GM12878 (cell line): ENCODE measurements at regions not wholly inside any gene's neighbourhood (a gene's known extent, or its start where the extent isn't known, plus 50 kb on each side); places are given as distances from the start of the nearest gene placed in this dataset.

ENCODE experiments used
- ATAC-seq: fragments of 200-7000 bp; cut with Tn5 transposase; 3 replicates; pipeline ENCODE4 v1.9.1; 2020; ENCODE audit warnings: mild to moderate bottlenecking, moderate library complexity
- BruUV-seq: library from RNA; stranded (reverse); fragments of 400-500 nt; replicated peaks from 2 replicates; lab custom pipeline; 2021; lab: Mats Ljungman, UMichigan
- CTCF ChIA-PET: fragments of 300-600 bp; sonication (Branson Sonifier 250); formaldehyde crosslinking; extraction: SDS; loops from one replicate; lab custom pipeline; 2021; ENCODE audit warnings: inconsistent platforms; lab: Yijun Ruan, JAX
- POLR2A ChIA-PET: fragments of 350-600 bp; formaldehyde crosslinking; extraction: SDS; loops from one replicate; lab custom pipeline; 2021; ENCODE audit warnings: inconsistent platforms; lab: Charles Lee
- RAD21 ChIA-PET: fragments of 300-600 bp; sonication (Branson Sonifier 250); formaldehyde crosslinking; loops from one replicate; lab custom pipeline; 2023; ENCODE audit warnings: antibody characterized with exemption; ENCODE audit not compliant: unreplicated experiment; lab: Charles Lee
- SMC1A ChIA-PET: fragments of 300-600 bp; sonication (Branson Sonifier 250); formaldehyde crosslinking; loops from one replicate; lab custom pipeline; 2023; ENCODE audit not compliant: unreplicated experiment, uncharacterized antibody; lab: Charles Lee
- DNase-seq: peaks from one replicate; pipeline ENCODE4 v3.0.0-alpha.2; 2011; ENCODE audit warnings: low read depth, low spot score
- FAIRE-seq: peaks from 3 replicates; lab custom pipeline; 2011; peaks lifted over from hg19 to GRCh38; lab: Jason Lieb, UNC
- H2AFZ ChIP-seq: 2 replicates; pipeline ENCODE4 v1.6.0; 2011; ENCODE audit warnings: low read depth, low read length, control low read depth; ENCODE audit not compliant: control insufficient read depth
- H3K27ac ChIP-seq: 2 replicates; pipeline ENCODE4 v1.5.1; 2011; ENCODE audit warnings: control low read depth; ENCODE audit not compliant: control insufficient read depth, insufficient read depth
- H3K27me3 ChIP-seq, 2 experiments: replicated peaks in 1 of 2; 2 replicates each; pipeline versions ENCODE4 v1.6.0 to v1.6.1; 2011; ENCODE audit warnings: low read length in 1 of 2; ENCODE audit not compliant: control insufficient read depth in 2 of 2, insufficient read depth in 2 of 2
- H3K36me3 ChIP-seq, 2 experiments: 2 replicates each; pipeline ENCODE4 v1.5.1; 2011; ENCODE audit warnings: low read length in 1 of 2; ENCODE audit not compliant: control insufficient read depth in 2 of 2, insufficient read depth in 2 of 2
- H3K4me1 ChIP-seq: 2 replicates; pipeline ENCODE4 v1.6.1; 2011; ENCODE audit warnings: mild to moderate bottlenecking, low read length, moderate library complexity, mixed read lengths; ENCODE audit not compliant: control insufficient read depth, insufficient read depth
- H3K4me2 ChIP-seq: 2 replicates; pipeline ENCODE4 v1.6.0; 2011; ENCODE audit warnings: control low read depth; ENCODE audit not compliant: control insufficient read depth, insufficient read depth
- H3K4me3 ChIP-seq: fragments of 200-600 bp; sonication (generic); 2 replicates; pipeline ENCODE4 v1.5.1; 2016
- H3K79me2 ChIP-seq: 2 replicates; pipeline ENCODE4 v1.6.0; 2011; ENCODE audit warnings: low read length; ENCODE audit not compliant: control insufficient read depth, insufficient read depth
- H3K9ac ChIP-seq: 2 replicates; pipeline ENCODE4 v1.8.0; 2011; ENCODE audit warnings: low read length, control low read depth, mixed read lengths; ENCODE audit not compliant: control insufficient read depth, insufficient read depth
- H3K9me3 ChIP-seq: replicated peaks from 3 replicates; pipeline ENCODE4 v1.5.1; 2011; ENCODE audit warnings: mild to moderate bottlenecking, low read length; ENCODE audit not compliant: control insufficient read depth, insufficient read depth
- H4K20me1 ChIP-seq: 2 replicates; pipeline ENCODE4 v1.6.0; 2011; ENCODE audit not compliant: control insufficient read depth, insufficient read depth
- BHLHE40 ChIP-seq, 2 experiments: fragments of 450-650 bp in 1 of 2; IDR thresholded peaks; 2 replicates each; pipeline ENCODE4 v1.6.1; 2011 to 2017; ENCODE audit warnings: low read depth in 2 of 2, borderline replicate concordance in 1 of 2, improper control_type of control experiment in 1 of 2, low read length in 1 of 2, mild to moderate bottlenecking in 1 of 2
- EED ChIP-seq: sonication (generic); IDR thresholded peaks from 2 replicates; pipeline ENCODE4 v1.6.1; 2016; ENCODE audit warnings: antibody characterized with exemption, low read depth
- ETV6 ChIP-seq, 2 experiments: fragments of 450-650 bp in 1 of 2; IDR thresholded peaks in 1 of 2; conservative IDR thresholded peaks in 1 of 2; 2 replicates each; pipeline ENCODE4 v1.6.1; 2014; ENCODE audit warnings: antibody characterized with exemption in 1 of 2, borderline replicate concordance in 1 of 2, low read depth in 1 of 2, mild to moderate bottlenecking in 1 of 2, moderate library complexity in 1 of 2
- KDM1A ChIP-seq: fragments of 200-600 bp; sonication (generic); IDR thresholded peaks from 2 replicates; pipeline ENCODE4 v1.6.1; 2016; ENCODE audit warnings: borderline replicate concordance
- NFXL1 ChIP-seq: fragments of 450-650 bp; IDR thresholded peaks from 2 replicates; pipeline ENCODE4 v1.6.1; 2017; ENCODE audit warnings: antibody characterized with exemption, mild to moderate bottlenecking, borderline replicate concordance
- POU2F2 ChIP-seq: IDR thresholded peaks from 3 replicates; pipeline ENCODE4 v1.6.1; 2011; ENCODE audit warnings: low read depth, mild to moderate bottlenecking, low read length, borderline replicate concordance
- STAT1 ChIP-seq: fragments of 450-650 bp; conservative IDR thresholded peaks from 2 replicates; pipeline ENCODE4 v1.6.1; 2014; ENCODE audit warnings: antibody characterized with exemption, mild to moderate bottlenecking
- WGBS: methylation state at CpG from one replicate; pipeline ENCODE4 v1.1.6; 2016; ENCODE audit warnings: low lambda C conversion rate; ENCODE audit not compliant: insufficient replicate concordance, insufficient coverage; ENCODE audit errors: missing lambda C conversion rate; 5-methylcytosine and 5-hydroxymethylcytosine counted together
- in situ Hi-C: fragments of 300-500 bp; cut with MboI; formaldehyde crosslinking; loops from 9 replicates; pipeline ENCODE4 v1.14.3; 2018; ENCODE audit warnings: mixed read lengths
- intact Hi-C: fragments of 100-400 bp; cut with micrococcal nuclease; formaldehyde crosslinking; loops from one replicate; pipeline ENCODE4 v1.14.2; 2022; ENCODE audit not compliant: unreplicated experiment
- TF ChIP-seq, protein P1 (sequence below): fragments of 450-650 bp; IDR thresholded peaks from 2 replicates; pipeline ENCODE4 v1.6.1; 2017; ENCODE audit warnings: mild to moderate bottlenecking, moderate library complexity
- TF ChIP-seq, protein P2 (sequence below): fragments of 150-350 bp; IDR thresholded peaks from 2 replicates; pipeline ENCODE4 v1.6.1; 2014; ENCODE audit warnings: mild to moderate bottlenecking, low read depth, low read length

DNA sequence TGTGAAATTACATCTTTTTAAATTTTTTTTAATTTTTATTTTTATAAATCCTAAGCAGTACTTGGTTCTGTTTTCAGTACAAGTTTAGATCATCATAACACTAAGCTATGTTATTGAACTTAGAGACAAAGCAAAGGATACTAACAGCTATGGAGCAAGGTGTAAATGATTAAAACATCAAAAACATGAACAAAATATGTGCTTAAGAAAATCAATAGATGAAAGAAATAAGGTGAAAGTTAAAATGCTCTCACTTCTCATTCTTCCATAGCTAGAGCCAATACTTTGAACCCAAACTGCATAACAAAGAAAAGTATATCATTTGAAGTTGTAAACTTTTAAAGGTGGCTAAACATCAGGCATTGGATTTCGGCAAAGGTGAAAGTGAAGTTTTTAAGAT is 292.3 kb upstream of the PUM3 start:
- in situ Hi-C loops (no loop called here), intact Hi-C loops (no loop called here)
- Histone ChIP-seq H3K27ac (no peak overlapping the region), H3K36me3 (no peaks in the 10 kb centered on the region), H3K27me3 (no peaks in the 10 kb centered on the region; a peak in 1 of 4 replicates), H3K9ac (no peak overlapping the region), H3K4me3 (no peak overlapping the region), H4K20me1 (no peaks in the 10 kb centered on the region), H3K4me2 (no peak overlapping the region), H3K79me2 (no peaks in the 10 kb centered on the region), H3K9me3 (no peaks in the 10 kb centered on the region), H3K4me1 (no peaks in the 10 kb centered on the region), H2AFZ (no peak overlapping the region)
- TF ChIP-seq ETV6 (conservative IDR thresholded peaks at IDR 0.05 in 1 of 2, IDR thresholded peaks at IDR 0.05 in 1 of 2; ENCODE audit: borderline replicate concordance in 1 of 2, low read depth in 1 of 2) (no peak), EED (no peak)
- TF ChIP-seq, protein P1, sequence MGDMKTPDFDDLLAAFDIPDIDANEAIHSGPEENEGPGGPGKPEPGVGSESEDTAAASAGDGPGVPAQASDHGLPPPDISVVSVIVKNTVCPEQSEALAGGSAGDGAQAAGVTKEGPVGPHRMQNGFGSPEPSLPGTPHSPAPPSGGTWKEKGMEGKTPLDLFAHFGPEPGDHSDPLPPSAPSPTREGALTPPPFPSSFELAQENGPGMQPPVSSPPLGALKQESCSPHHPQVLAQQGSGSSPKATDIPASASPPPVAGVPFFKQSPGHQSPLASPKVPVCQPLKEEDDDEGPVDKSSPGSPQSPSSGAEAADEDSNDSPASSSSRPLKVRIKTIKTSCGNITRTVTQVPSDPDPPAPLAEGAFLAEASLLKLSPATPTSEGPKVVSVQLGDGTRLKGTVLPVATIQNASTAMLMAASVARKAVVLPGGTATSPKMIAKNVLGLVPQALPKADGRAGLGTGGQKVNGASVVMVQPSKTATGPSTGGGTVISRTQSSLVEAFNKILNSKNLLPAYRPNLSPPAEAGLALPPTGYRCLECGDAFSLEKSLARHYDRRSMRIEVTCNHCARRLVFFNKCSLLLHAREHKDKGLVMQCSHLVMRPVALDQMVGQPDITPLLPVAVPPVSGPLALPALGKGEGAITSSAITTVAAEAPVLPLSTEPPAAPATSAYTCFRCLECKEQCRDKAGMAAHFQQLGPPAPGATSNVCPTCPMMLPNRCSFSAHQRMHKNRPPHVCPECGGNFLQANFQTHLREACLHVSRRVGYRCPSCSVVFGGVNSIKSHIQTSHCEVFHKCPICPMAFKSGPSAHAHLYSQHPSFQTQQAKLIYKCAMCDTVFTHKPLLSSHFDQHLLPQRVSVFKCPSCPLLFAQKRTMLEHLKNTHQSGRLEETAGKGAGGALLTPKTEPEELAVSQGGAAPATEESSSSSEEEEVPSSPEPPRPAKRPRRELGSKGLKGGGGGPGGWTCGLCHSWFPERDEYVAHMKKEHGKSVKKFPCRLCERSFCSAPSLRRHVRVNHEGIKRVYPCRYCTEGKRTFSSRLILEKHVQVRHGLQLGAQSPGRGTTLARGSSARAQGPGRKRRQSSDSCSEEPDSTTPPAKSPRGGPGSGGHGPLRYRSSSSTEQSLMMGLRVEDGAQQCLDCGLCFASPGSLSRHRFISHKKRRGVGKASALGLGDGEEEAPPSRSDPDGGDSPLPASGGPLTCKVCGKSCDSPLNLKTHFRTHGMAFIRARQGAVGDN = no peak
- CTCF ChIA-PET = no interaction called here
- WGBS = 75% methylated on average over 1 of the region's 1 CpG
- POLR2A ChIA-PET = no interaction called here
- ATAC-seq (no peak), FAIRE-seq (no peak), DNase-seq (no peak)
- BruUV-seq = no TSS peak
- RAD21 ChIA-PET = no interaction called here
- SMC1A ChIA-PET = interaction anchor here (0.6 kb wide), 2 partner anchors 222 to 778 kb away, joined by 3 read pairs; no protein-coding TSS in a partner anchor

DNA sequence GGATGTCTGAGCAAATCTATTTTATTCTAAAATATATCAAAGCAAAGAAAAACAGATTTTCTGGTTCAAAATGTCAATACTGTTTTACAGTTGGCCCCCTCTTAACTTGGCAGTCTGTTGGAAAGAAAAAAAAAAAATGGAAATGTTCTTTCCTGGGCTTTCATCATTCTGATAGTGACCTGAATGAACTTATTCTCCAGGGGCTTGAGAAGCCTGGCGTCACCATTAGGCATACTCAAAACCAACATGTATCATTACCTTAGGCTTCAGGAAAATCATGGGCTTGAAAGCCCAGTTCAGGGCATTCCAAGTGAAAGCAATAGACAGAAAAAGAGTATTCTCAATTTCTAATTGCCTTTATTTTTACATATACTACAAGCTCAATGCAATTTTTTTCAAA is 283.7 kb upstream of the PUM3 start:
- in situ Hi-C loops = no loop called here
- DNase-seq (no peak), ATAC-seq (no peak), FAIRE-seq (no peak)
- intact Hi-C loops = no loop called here
- Histone ChIP-seq H3K27me3 (no peaks in the 10 kb centered on the region), H3K9me3 (no peaks in the 10 kb centered on the region), H3K27ac (no peak overlapping the region), H3K4me3 (no peak overlapping the region), H3K4me1 (no peaks in the 10 kb centered on the region), H3K36me3 (no peaks in the 10 kb centered on the region), H4K20me1 (no peaks in the 10 kb centered on the region), H3K9ac (no peak overlapping the region), H3K4me2 (no peak overlapping the region), H3K79me2 (no peaks in the 10 kb centered on the region), H2AFZ (no peak overlapping the region)
- RAD21 ChIA-PET = no interaction called here
- no TSS peak for BruUV-seq
- 70% methylated on average over 1 of the region's 1 CpG for WGBS
- CTCF ChIA-PET = no interaction called here
- POLR2A ChIA-PET = no interaction called here
- SMC1A ChIA-PET = no interaction called here
- TF ChIP-seq, protein P2, sequence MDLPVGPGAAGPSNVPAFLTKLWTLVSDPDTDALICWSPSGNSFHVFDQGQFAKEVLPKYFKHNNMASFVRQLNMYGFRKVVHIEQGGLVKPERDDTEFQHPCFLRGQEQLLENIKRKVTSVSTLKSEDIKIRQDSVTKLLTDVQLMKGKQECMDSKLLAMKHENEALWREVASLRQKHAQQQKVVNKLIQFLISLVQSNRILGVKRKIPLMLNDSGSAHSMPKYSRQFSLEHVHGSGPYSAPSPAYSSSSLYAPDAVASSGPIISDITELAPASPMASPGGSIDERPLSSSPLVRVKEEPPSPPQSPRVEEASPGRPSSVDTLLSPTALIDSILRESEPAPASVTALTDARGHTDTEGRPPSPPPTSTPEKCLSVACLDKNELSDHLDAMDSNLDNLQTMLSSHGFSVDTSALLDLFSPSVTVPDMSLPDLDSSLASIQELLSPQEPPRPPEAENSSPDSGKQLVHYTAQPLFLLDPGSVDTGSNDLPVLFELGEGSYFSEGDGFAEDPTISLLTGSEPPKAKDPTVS = no peak
- TF ChIP-seq BHLHE40 (IDR thresholded peaks at IDR 0.05; ENCODE audit: borderline replicate concordance in 1 of 2, low read depth in 2 of 2, low read length in 1 of 2) (no peak), KDM1A (no peak), POU2F2 (no peak), STAT1 (no peak), NFXL1 (no peak)
